CD4-positive, alpha-beta memory T cell (primary cell): ENCODE measurements at regions not wholly inside any gene's neighbourhood (a gene's known extent, or its start where the extent isn't known, plus 50 kb on each side); places are given as distances from the start of the nearest gene placed in this dataset.

Source experiments
- CTCF ChIA-PET: fragments of 350-600 bp; sonication (Branson Sonifier 250); formaldehyde crosslinking; loops from one replicate; lab custom pipeline; 2021; ENCODE audit warnings: inconsistent platforms; ENCODE audit not compliant: partially characterized antibody; lab: Charles Lee
- POLR2A ChIA-PET: fragments of 350-600 bp; sonication (Branson Sonifier 250); formaldehyde crosslinking; loops from one replicate; lab custom pipeline; 2021; ENCODE audit not compliant: partially characterized antibody; lab: Charles Lee
- DNase-seq, 5 donors: peaks; one replicate each; pipeline versions ENCODE4 v3.0.0 to v3.0.0-alpha.2; 2020 to 2022; ENCODE audit warnings: mixed read lengths in 1 of 5
- H3K27ac ChIP-seq: one replicate; pipeline ENCODE4 v1.7.0; 2013; ENCODE audit warnings: low read depth, low read length
- H3K27me3 ChIP-seq: 2 replicates; pipeline ENCODE4 v1.7.0; 2013; ENCODE audit warnings: mild to moderate bottlenecking, low read length, moderate library complexity; ENCODE audit not compliant: insufficient read depth
- H3K36me3 ChIP-seq: 2 replicates; pipeline ENCODE4 v1.7.0; 2013; ENCODE audit warnings: mild to moderate bottlenecking, low read length, moderate library complexity; ENCODE audit not compliant: insufficient read depth
- H3K4me1 ChIP-seq: 2 replicates; pipeline ENCODE4 v1.7.0; 2013; ENCODE audit warnings: mild to moderate bottlenecking, low read length, moderate library complexity; ENCODE audit not compliant: insufficient read depth
- H3K4me3 ChIP-seq, 2 donors: one replicate each; pipeline ENCODE4 v1.7.0; 2013; ENCODE audit warnings: low read length in 2 of 2, mild to moderate bottlenecking in 1 of 2
- H3K9me3 ChIP-seq, 2 donors: one replicate each; pipeline ENCODE4 v1.7.0; 2013; ENCODE audit warnings: low read length in 2 of 2, control low read depth in 1 of 2; ENCODE audit not compliant: control insufficient read depth in 1 of 2
- H3K27ac Mint-ChIP-seq, 7 donors: one replicate each; pipeline ENCODE4 v1.8.0; 2020 to 2021; ENCODE audit warnings: mixed read lengths in 7 of 7, mild to moderate bottlenecking in 6 of 7, inconsistent platforms in 3 of 7, moderate library complexity in 3 of 7
- H3K27me3 Mint-ChIP-seq, 2 donors: one replicate each; pipeline ENCODE4 v1.8.0; 2020 to 2021; ENCODE audit warnings: mixed read lengths in 2 of 2
- H3K36me3 Mint-ChIP-seq, 2 donors: one replicate each; pipeline ENCODE4 v1.8.0; 2020 to 2021; ENCODE audit warnings: mixed read lengths in 2 of 2, inconsistent platforms in 1 of 2, mild to moderate bottlenecking in 1 of 2
- H3K4me1 Mint-ChIP-seq, 4 donors: one replicate each; pipeline ENCODE4 v1.8.0; 2020 to 2021; ENCODE audit warnings: mixed read lengths in 4 of 4, mild to moderate bottlenecking in 1 of 4
- H3K4me3 Mint-ChIP-seq, 8 donors: one replicate each; pipeline ENCODE4 v1.8.0; 2020 to 2021; ENCODE audit warnings: mixed read lengths in 8 of 8, mild to moderate bottlenecking in 7 of 8, moderate library complexity in 6 of 8, inconsistent platforms in 3 of 8
- H3K9me3 Mint-ChIP-seq, 8 donors: one replicate each; pipeline ENCODE4 v1.8.0; 2020 to 2021; ENCODE audit warnings: mixed read lengths in 8 of 8, mild to moderate bottlenecking in 5 of 8, inconsistent platforms in 3 of 8, moderate library complexity in 1 of 8
- intact Hi-C: fragments of 100-400 bp; cut with micrococcal nuclease; formaldehyde crosslinking; loops from one replicate; pipeline ENCODE4 v1.15.1; 2023

- H3K27me3 Mint-ChIP-seq: peaks cover 45 to 49% of the 10 kb centered on the region in 2 donors
- Histone ChIP-seq H3K9me3 (no peaks in the 10 kb centered on the region), H3K4me3 (no peak overlapping the region), H3K27me3 (peaks cover 7% of the 10 kb centered on the region), H3K36me3 (no peaks in the 10 kb centered on the region), H3K4me1 (peaks cover 6% of the 10 kb centered on the region), H3K27ac (no peak overlapping the region)
- no peaks in the 10 kb centered on the region for H3K36me3 Mint-ChIP-seq
- no peak overlapping the region for H3K27ac Mint-ChIP-seq
- ChIA-PET POLR2A (no interaction called here), CTCF (no interaction called here)
- H3K4me1 Mint-ChIP-seq: peaks cover 6 to 14% (median 11%) of the 10 kb centered on the region in 4 donors
- peaks cover 0 to 6% (median 0%) of the 10 kb centered on the region in 8 donors for H3K9me3 Mint-ChIP-seq
- intact Hi-C loops: no loop called here
- H3K4me3 Mint-ChIP-seq: peak overlapping the region in 2 of 8 donors; percentile 30 to 32
- DNase-seq: no peak
Measured at GRCh38 chr6:27617700-27618689, 145.1 kb upstream of the ZNF184 start.

DNA sequence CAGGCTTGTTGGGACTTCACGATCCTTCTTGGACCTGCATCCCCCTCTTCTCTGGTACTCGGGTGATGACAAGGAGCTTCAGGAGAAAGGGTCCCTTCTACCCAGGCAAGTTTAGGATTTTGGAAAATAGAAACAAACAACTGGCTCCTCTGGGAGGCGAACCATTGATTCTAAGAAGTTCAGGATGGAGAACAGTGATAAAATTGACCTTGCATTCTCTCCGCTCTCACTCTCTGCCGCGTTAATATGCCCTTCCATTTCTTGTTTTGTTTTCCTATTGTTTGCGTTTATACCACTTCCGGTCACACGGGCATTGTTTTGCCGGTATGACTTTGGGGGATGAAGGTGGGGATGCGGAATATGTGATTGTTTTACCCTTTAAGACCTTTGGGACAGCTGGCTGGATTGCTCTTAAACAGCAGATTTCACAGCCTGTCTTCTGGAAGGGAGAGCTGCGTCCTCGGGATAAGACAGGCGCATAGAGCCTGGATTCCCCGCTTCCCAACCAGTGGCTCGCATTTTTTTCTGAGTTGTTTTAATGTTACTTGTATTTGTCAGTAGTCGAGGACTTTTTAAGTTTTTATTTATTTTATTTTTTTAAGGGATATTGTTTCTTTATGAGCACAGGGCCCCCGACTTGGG is 144.3 kb upstream of the ZNF184 start:
- ChIA-PET POLR2A (no interaction called here), CTCF (no interaction called here)
- Mint-ChIP-seq H3K4me3 (peak overlapping the region in 4 of 8 donors; percentile 36 to 48 (median 45)), H3K27me3 (peaks cover 48 to 52% of the 10 kb centered on the region in 2 donors), H3K9me3 (peaks cover 0 to 6% (median 0%) of the 10 kb centered on the region in 8 donors), H3K36me3 (no peaks in the 10 kb centered on the region), H3K27ac (peak overlapping the region in 1 of 7 donors; percentile 73), H3K4me1 (peaks cover 6 to 14% (median 11%) of the 10 kb centered on the region in 4 donors)
- Histone ChIP-seq H3K27ac (no peak overlapping the region), H3K9me3 (no peaks in the 10 kb centered on the region), H3K36me3 (no peaks in the 10 kb centered on the region), H3K4me1 (peaks cover 6% of the 10 kb centered on the region), H3K4me3 (no peak overlapping the region), H3K27me3 (peaks cover 7% of the 10 kb centered on the region)
- intact Hi-C loops: no loop called here
- DNase-seq: no peak

- H3K27ac ChIP-seq: no peak overlapping the region
- peaks cover 6% of the 10 kb centered on the region for H3K4me1 ChIP-seq
- H3K9me3 ChIP-seq: no peaks in the 10 kb centered on the region
- Mint-ChIP-seq H3K4me3 (no peak overlapping the region), H3K27ac (peak overlapping the region in 1 of 7 donors; percentile 53), H3K4me1 (peaks cover 6 to 14% (median 11%) of the 10 kb centered on the region in 4 donors), H3K9me3 (peaks cover 0 to 6% (median 0%) of the 10 kb centered on the region in 8 donors), H3K27me3 (peaks cover 47 to 51% of the 10 kb centered on the region in 2 donors), H3K36me3 (no peaks in the 10 kb centered on the region)
- CTCF ChIA-PET: no interaction called here
- intact Hi-C loops: no loop called here
- H3K27me3 ChIP-seq: peaks cover 7% of the 10 kb centered on the region
- no peaks in the 10 kb centered on the region for H3K36me3 ChIP-seq
- POLR2A ChIA-PET: no interaction called here
- no peak for DNase-seq
- no peak overlapping the region for H3K4me3 ChIP-seq
Measured at GRCh38 chr6:27616328-27617045, 143.6 kb upstream of the ZNF184 start.

GRCh38 chr6:27611451-27611850 is 138.5 kb upstream of the ZNF184 start:
- ChIA-PET CTCF (interaction anchor here (1.3 to 1.9 kb wide), 3 partner anchors 19 to 449 kb away, joined by 3 to 7 read pairs (median 5); partner anchors contain the start of gene POM121L2), POLR2A (no interaction called here)
- H3K27ac ChIP-seq: no peak overlapping the region
- DNase-seq: no peak
- H3K36me3 ChIP-seq: no peaks in the 10 kb centered on the region
- no peak overlapping the region for H3K4me3 Mint-ChIP-seq
- H3K36me3 Mint-ChIP-seq: no peaks in the 10 kb centered on the region
- no peaks in the 10 kb centered on the region for H3K4me1 ChIP-seq
- intact Hi-C loops: no loop called here
- peaks cover 0 to 3% (median 1%) of the 10 kb centered on the region in 4 donors for H3K4me1 Mint-ChIP-seq
- H3K9me3 Mint-ChIP-seq: peaks cover 0 to 8% (median 0%) of the 10 kb centered on the region in 8 donors
- no peak overlapping the region for H3K4me3 ChIP-seq
- no peaks in the 10 kb centered on the region for H3K9me3 ChIP-seq
- no peak overlapping the region for H3K27ac Mint-ChIP-seq
- no peaks in the 10 kb centered on the region for H3K27me3 ChIP-seq
- H3K27me3 Mint-ChIP-seq: peaks cover 30 to 32% of the 10 kb centered on the region in 2 donors

DNA sequence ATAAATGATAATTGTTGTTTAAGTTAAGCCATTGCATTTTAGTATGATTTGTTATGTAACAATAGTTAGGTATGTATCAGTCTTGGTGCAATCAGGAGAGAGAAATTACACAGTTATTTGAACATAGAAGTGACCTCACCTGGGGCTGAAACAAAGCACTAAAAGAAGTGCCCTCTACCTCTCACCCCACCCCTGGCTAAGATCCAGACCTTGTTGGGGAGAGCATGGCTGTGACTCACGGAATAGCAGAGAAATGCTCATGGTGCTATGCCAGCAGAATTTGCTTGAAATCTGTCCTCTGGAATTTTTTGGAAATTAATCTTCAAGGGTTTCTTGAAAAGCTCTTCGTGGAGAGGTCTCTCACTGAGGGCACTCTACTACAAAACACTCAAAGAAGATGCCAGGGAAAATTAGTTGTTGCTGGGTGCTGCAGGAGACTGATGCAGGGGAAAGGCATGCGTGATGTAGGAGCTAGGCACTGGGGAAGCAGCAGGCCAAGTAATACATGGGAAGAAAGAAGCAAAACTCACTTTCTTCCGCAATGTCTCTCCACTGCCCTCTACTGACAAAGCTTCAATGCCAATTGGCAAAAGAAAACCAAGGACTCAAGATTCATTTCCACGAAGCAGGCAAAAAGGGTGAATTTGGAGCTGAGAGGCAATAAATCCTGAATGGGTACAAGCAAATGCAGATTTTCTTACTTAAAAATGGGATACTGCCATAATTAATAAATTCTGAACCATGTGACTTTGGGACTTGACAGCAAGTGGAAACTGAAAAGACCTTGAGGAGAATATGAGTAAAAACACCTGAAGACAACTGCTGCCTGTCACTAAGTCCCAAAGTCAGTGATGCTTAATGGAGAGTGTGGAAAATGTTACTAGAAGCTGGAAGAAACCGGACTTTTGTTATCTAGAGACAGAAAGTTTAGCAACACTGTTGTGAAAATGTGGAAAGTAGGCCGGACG is 136.3 kb upstream of the ZNF184 start:
- Mint-ChIP-seq H3K36me3 (peaks cover 0 to 2% of the 10 kb centered on the region in 2 donors), H3K4me1 (peaks cover 7 to 16% (median 11%) of the 10 kb centered on the region in 4 donors), H3K27me3 (peaks cover 41 to 45% of the 10 kb centered on the region in 2 donors), H3K9me3 (peaks cover 0 to 24% (median 10%) of the 10 kb centered on the region in 8 donors), H3K4me3 (no peak overlapping the region), H3K27ac (no peak overlapping the region)
- Histone ChIP-seq H3K4me1 (peaks cover 8% of the 10 kb centered on the region), H3K36me3 (no peaks in the 10 kb centered on the region), H3K4me3 (no peak overlapping the region), H3K9me3 (no peaks in the 10 kb centered on the region), H3K27me3 (peaks cover 20% of the 10 kb centered on the region), H3K27ac (no peak overlapping the region)
- intact Hi-C loops: loop anchor here (1.0 to 2.0 kb wide), 2 partner anchors 297 to 420 kb away; partner anchors contain the start of gene POM121L2
- CTCF ChIA-PET: interaction anchor here (0.6 to 2.7 kb wide), 9 partner anchors 11 to 1651 kb away, joined by 3 to 13 read pairs (median 4); partner anchors contain the start of gene POM121L2
- peak in 1 of 5 donors; percentile 25 for DNase-seq
- POLR2A ChIA-PET: interaction anchor here (0.5 to 1.2 kb wide), 2 partner anchors 297 to 1405 kb away, joined by 4 to 6 read pairs; a partner anchor contains a TSS
